GM12878 (cell line): ENCODE measurements at regions not wholly inside any gene's neighbourhood (a gene's known extent, or its start where the extent isn't known, plus 50 kb on each side); places are given as distances from the start of the nearest gene placed in this dataset.

Experiments used
- ATAC-seq: fragments of 200-7000 bp; cut with Tn5 transposase; 3 replicates; pipeline ENCODE4 v1.9.1; 2020; ENCODE audit warnings: mild to moderate bottlenecking, moderate library complexity
- BruUV-seq: library from RNA; stranded (reverse); fragments of 400-500 nt; replicated peaks from 2 replicates; lab custom pipeline; 2021; lab: Mats Ljungman, UMichigan
- CTCF ChIA-PET: fragments of 300-600 bp; sonication (Branson Sonifier 250); formaldehyde crosslinking; extraction: SDS; loops from one replicate; lab custom pipeline; 2021; ENCODE audit warnings: inconsistent platforms; lab: Yijun Ruan, JAX
- POLR2A ChIA-PET: fragments of 350-600 bp; formaldehyde crosslinking; extraction: SDS; loops from one replicate; lab custom pipeline; 2021; ENCODE audit warnings: inconsistent platforms; lab: Charles Lee
- RAD21 ChIA-PET: fragments of 300-600 bp; sonication (Branson Sonifier 250); formaldehyde crosslinking; loops from one replicate; lab custom pipeline; 2023; ENCODE audit warnings: antibody characterized with exemption; ENCODE audit not compliant: unreplicated experiment; lab: Charles Lee
- SMC1A ChIA-PET: fragments of 300-600 bp; sonication (Branson Sonifier 250); formaldehyde crosslinking; loops from one replicate; lab custom pipeline; 2023; ENCODE audit not compliant: unreplicated experiment, uncharacterized antibody; lab: Charles Lee
- DNase-seq: peaks from one replicate; pipeline ENCODE4 v3.0.0-alpha.2; 2011; ENCODE audit warnings: low read depth, low spot score
- FAIRE-seq: peaks from 3 replicates; lab custom pipeline; 2011; peaks lifted over from hg19 to GRCh38; lab: Jason Lieb, UNC
- H2AFZ ChIP-seq: 2 replicates; pipeline ENCODE4 v1.6.0; 2011; ENCODE audit warnings: low read depth, low read length, control low read depth; ENCODE audit not compliant: control insufficient read depth
- H3K27ac ChIP-seq: 2 replicates; pipeline ENCODE4 v1.5.1; 2011; ENCODE audit warnings: control low read depth; ENCODE audit not compliant: control insufficient read depth, insufficient read depth
- H3K27me3 ChIP-seq, 2 experiments: replicated peaks in 1 of 2; 2 replicates each; pipeline versions ENCODE4 v1.6.0 to v1.6.1; 2011; ENCODE audit warnings: low read length in 1 of 2; ENCODE audit not compliant: control insufficient read depth in 2 of 2, insufficient read depth in 2 of 2
- H3K36me3 ChIP-seq, 2 experiments: 2 replicates each; pipeline ENCODE4 v1.5.1; 2011; ENCODE audit warnings: low read length in 1 of 2; ENCODE audit not compliant: control insufficient read depth in 2 of 2, insufficient read depth in 2 of 2
- H3K4me1 ChIP-seq: 2 replicates; pipeline ENCODE4 v1.6.1; 2011; ENCODE audit warnings: mild to moderate bottlenecking, low read length, moderate library complexity, mixed read lengths; ENCODE audit not compliant: control insufficient read depth, insufficient read depth
- H3K4me2 ChIP-seq: 2 replicates; pipeline ENCODE4 v1.6.0; 2011; ENCODE audit warnings: control low read depth; ENCODE audit not compliant: control insufficient read depth, insufficient read depth
- H3K4me3 ChIP-seq: fragments of 200-600 bp; sonication (generic); 2 replicates; pipeline ENCODE4 v1.5.1; 2016
- H3K79me2 ChIP-seq: 2 replicates; pipeline ENCODE4 v1.6.0; 2011; ENCODE audit warnings: low read length; ENCODE audit not compliant: control insufficient read depth, insufficient read depth
- H3K9ac ChIP-seq: 2 replicates; pipeline ENCODE4 v1.8.0; 2011; ENCODE audit warnings: low read length, control low read depth, mixed read lengths; ENCODE audit not compliant: control insufficient read depth, insufficient read depth
- H3K9me3 ChIP-seq: replicated peaks from 3 replicates; pipeline ENCODE4 v1.5.1; 2011; ENCODE audit warnings: mild to moderate bottlenecking, low read length; ENCODE audit not compliant: control insufficient read depth, insufficient read depth
- H4K20me1 ChIP-seq: 2 replicates; pipeline ENCODE4 v1.6.0; 2011; ENCODE audit not compliant: control insufficient read depth, insufficient read depth
- BCL11A ChIP-seq: IDR thresholded peaks from 2 replicates; pipeline ENCODE4 v1.6.1; 2011; ENCODE audit warnings: low read depth, low read length
- CHD2 ChIP-seq: IDR thresholded peaks from 2 replicates; pipeline ENCODE4 v1.6.1; 2011; ENCODE audit warnings: low read depth, low read length, improper control_type of control experiment, borderline replicate concordance
- CREB1 ChIP-seq: IDR thresholded peaks from 2 replicates; pipeline ENCODE4 v1.6.1; 2012; ENCODE audit warnings: low read depth, mild to moderate bottlenecking, inconsistent platforms
- CTCF ChIP-seq, 3 experiments: IDR thresholded peaks in 2 of 3; conservative IDR thresholded peaks in 1 of 3; 2 replicates each; pipeline ENCODE4 v1.5.1; 2011; ENCODE audit warnings: low read depth in 3 of 3, low read length in 3 of 3, mild to moderate bottlenecking in 3 of 3, control low read depth in 2 of 3, moderate library complexity in 2 of 3, inconsistent platforms in 1 of 3, mixed read lengths in 1 of 3; ENCODE audit not compliant: control insufficient read depth in 2 of 3, insufficient read depth in 1 of 3; ENCODE audit errors: extremely low read depth in 1 of 3
- HCFC1 ChIP-seq: fragments of 150-350 bp; IDR thresholded peaks from 2 replicates; pipeline ENCODE4 v1.6.1; 2014; ENCODE audit warnings: low read length
- IKZF1 ChIP-seq: fragments of 450-650 bp; conservative IDR thresholded peaks from 2 replicates; pipeline ENCODE4 v1.6.1; 2017; ENCODE audit warnings: antibody characterized with exemption, mild to moderate bottlenecking
- IKZF2 ChIP-seq, 2 experiments: fragments of 450-650 bp; IDR thresholded peaks; 2 replicates each; pipeline ENCODE4 v1.6.1; 2017; ENCODE audit warnings: mild to moderate bottlenecking in 2 of 2, moderate library complexity in 2 of 2
- KAT2A ChIP-seq: conservative IDR thresholded peaks from 2 replicates; pipeline ENCODE4 v1.6.1; 2011; ENCODE audit warnings: low read depth, low read length; ENCODE audit not compliant: control insufficient read depth
- MXI1 ChIP-seq: fragments of 150-350 bp; IDR thresholded peaks from 2 replicates; pipeline ENCODE4 v1.6.1; 2011; ENCODE audit warnings: low read depth, mild to moderate bottlenecking, inconsistent platforms, low read length, improper control_type of control experiment
- NBN ChIP-seq: fragments of 450-650 bp; IDR thresholded peaks from 2 replicates; pipeline ENCODE4 v1.6.1; 2016
- RELA ChIP-seq: fragments of 450-650 bp; IDR thresholded peaks from 2 replicates; pipeline ENCODE4 v1.8.0; 2014; ENCODE audit warnings: borderline replicate concordance; ENCODE audit not compliant: partially characterized antibody
- SMARCA5 ChIP-seq: fragments of 450-650 bp; IDR thresholded peaks from 2 replicates; pipeline ENCODE4 v1.6.1; 2017; ENCODE audit warnings: mild to moderate bottlenecking
- TBL1XR1 ChIP-seq: IDR thresholded peaks from 2 replicates; pipeline ENCODE4 v1.6.1; 2012; ENCODE audit warnings: low read depth, low read length, improper control_type of control experiment
- WRNIP1 ChIP-seq: IDR thresholded peaks from 2 replicates; pipeline ENCODE4 v1.6.1; 2011; ENCODE audit warnings: low read depth, low read length, improper control_type of control experiment, borderline replicate concordance
- ZNF207 ChIP-seq: fragments of 450-650 bp; IDR thresholded peaks from 2 replicates; pipeline ENCODE4 v1.6.1; 2014; ENCODE audit warnings: antibody characterized with exemption, mild to moderate bottlenecking, borderline replicate concordance
- ZNF24 ChIP-seq: fragments of 450-650 bp; IDR thresholded peaks from 2 replicates; pipeline ENCODE4 v1.6.1; 2017; ENCODE audit warnings: antibody characterized with exemption, mild to moderate bottlenecking
- WGBS: methylation state at CpG from one replicate; pipeline ENCODE4 v1.1.6; 2016; ENCODE audit warnings: low lambda C conversion rate; ENCODE audit not compliant: insufficient replicate concordance, insufficient coverage; ENCODE audit errors: missing lambda C conversion rate; 5-methylcytosine and 5-hydroxymethylcytosine counted together
- in situ Hi-C: fragments of 300-500 bp; cut with MboI; formaldehyde crosslinking; loops from 9 replicates; pipeline ENCODE4 v1.14.3; 2018; ENCODE audit warnings: mixed read lengths
- intact Hi-C: fragments of 100-400 bp; cut with micrococcal nuclease; formaldehyde crosslinking; loops from one replicate; pipeline ENCODE4 v1.14.2; 2022; ENCODE audit not compliant: unreplicated experiment

GRCh38 chr6:28748192-28748591 is 175.6 kb downstream of the TRIM27 start:
- in situ Hi-C loops: no loop called here
- intact Hi-C loops: no loop called here
- Histone ChIP-seq H3K9ac (no peak overlapping the region), H3K36me3 (no peaks in the 10 kb centered on the region), H3K9me3 (no peaks in the 10 kb centered on the region; the same call in 2 of the 3 replicates), H3K27me3 (no peaks in the 10 kb centered on the region), H3K79me2 (no peaks in the 10 kb centered on the region), H3K4me1 (no peaks in the 10 kb centered on the region), H4K20me1 (no peaks in the 10 kb centered on the region), H2AFZ (no peak overlapping the region), H3K4me2 (no peak overlapping the region), H3K4me3 (no peak overlapping the region), H3K27ac (no peak overlapping the region)
- FAIRE-seq (no peak), DNase-seq (no peak), ATAC-seq (no peak)
- SMC1A ChIA-PET: no interaction called here
- CTCF ChIA-PET: no interaction called here
- BruUV-seq: no TSS peak
- TF ChIP-seq BCL11A: no peak
- no peak for TF ChIP-seq TBL1XR1
- TF ChIP-seq ZNF24: no peak
- no peak for TF ChIP-seq WRNIP1
- TF ChIP-seq IKZF2 (IDR thresholded peaks at IDR 0.05): no peak
- RAD21 ChIA-PET: no interaction called here
- POLR2A ChIA-PET: interaction anchor here (0.6 kb wide), 1 partner anchor 42 kb away, joined by 5 read pairs; no protein-coding TSS in a partner anchor
- WGBS: 3% methylated on average over 2 of the region's 2 CpGs

DNA sequence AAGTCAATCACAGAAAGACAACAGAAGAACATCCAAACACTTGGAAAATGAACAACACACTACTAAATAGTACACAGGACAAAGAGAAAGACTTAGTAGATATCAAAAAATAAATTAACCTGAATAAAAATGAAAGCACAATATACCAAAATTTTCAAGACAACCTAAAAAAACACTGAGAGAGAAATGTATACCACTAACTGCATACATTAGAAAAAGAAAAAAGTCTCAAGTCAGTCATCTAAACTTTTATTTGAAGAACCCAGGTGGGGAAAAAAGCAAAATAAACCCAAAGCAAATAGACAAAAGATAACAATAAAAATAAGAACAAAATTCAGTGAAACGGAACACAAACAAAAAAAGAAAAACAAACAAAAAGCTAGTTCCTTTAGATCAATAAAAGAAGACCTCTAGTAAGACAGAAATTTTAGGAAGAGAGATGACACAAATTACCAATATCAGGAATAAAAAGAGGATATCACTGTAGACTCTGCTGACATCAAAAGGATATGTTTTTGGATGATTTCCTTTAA is 172.8 kb downstream of the TRIM27 start:
- H3K36me3 ChIP-seq: no peaks in the 10 kb centered on the region
- TF ChIP-seq MXI1 (no peak), CHD2 (no peak), HCFC1 (no peak), ZNF207 (no peak), KAT2A (no peak), CREB1 (no peak), CTCF (IDR thresholded peaks at IDR 0.05 in 2 of 3, conservative IDR thresholded peaks at IDR 0.05 in 1 of 3; ENCODE audit: control insufficient read depth in 2 of 3, extremely low read depth in 1 of 3, insufficient read depth in 1 of 3, low read depth in 3 of 3, low read length in 3 of 3) (no peak), RELA (no peak), NBN (no peak), IKZF1 (no peak), SMARCA5 (no peak)
- TF ChIP-seq, all 136 proteins: peak for 0
- ChIA-PET RAD21 (no interaction called here), SMC1A (no interaction called here), CTCF (no interaction called here), POLR2A (no interaction called here)
- BruUV-seq: no TSS peak
- no peak overlapping the region for H3K4me3 ChIP-seq
- WGBS: 36% methylated on average over 1 of the region's 1 CpG
- intact Hi-C loops (no loop called here), in situ Hi-C loops (no loop called here)
- no peaks in the 10 kb centered on the region; the same call in 2 of the 3 replicates for H3K9me3 ChIP-seq
- H2AFZ ChIP-seq: no peak overlapping the region
- H4K20me1 ChIP-seq: no peaks in the 10 kb centered on the region
- DNase-seq: no peak
- no peak overlapping the region for H3K9ac ChIP-seq
- H3K79me2 ChIP-seq: no peaks in the 10 kb centered on the region
- no peak overlapping the region for H3K27ac ChIP-seq
- H3K4me2 ChIP-seq: no peak overlapping the region
- no peak for FAIRE-seq
- no peaks in the 10 kb centered on the region for H3K4me1 ChIP-seq
- H3K27me3 ChIP-seq: no peaks in the 10 kb centered on the region
- ATAC-seq: no peak
